Common myeloid progenitor, CD34-positive (primary cell): ENCODE measurements at regions not wholly inside any gene's neighbourhood (a gene's known extent, or its start where the extent isn't known, plus 50 kb on each side); places are given as distances from the start of the nearest gene placed in this dataset.
"Not testable (repeated sequence)": the region's sequence is repeated elsewhere in the genome, so short reads cannot be mapped to it uniquely, and the experiment has no call there.

ENCODE experiments used
- CTCF ChIA-PET: fragments of 350-600 bp; sonication (Branson Sonifier 250); formaldehyde crosslinking; loops from one replicate; lab custom pipeline; 2021; ENCODE audit warnings: antibody characterized with exemption; lab: Charles Lee
- POLR2A ChIA-PET: fragments of 350-600 bp; sonication (Branson Sonifier 250); formaldehyde crosslinking; loops from one replicate; lab custom pipeline; 2021; ENCODE audit warnings: antibody characterized with exemption; lab: Charles Lee
- DNase-seq, 3 donors: peaks; one replicate each; pipeline versions ENCODE4 v3.0.0 to v3.0.0-alpha.2; 2013
- H3K27ac ChIP-seq, 2 experiments: 1 replicate in 1 of 2; 2 replicates in 1 of 2; pipeline ENCODE4 v1.7.0; 2013; ENCODE audit warnings: inconsistent platforms in 2 of 2, low read length in 2 of 2, mild to moderate bottlenecking in 2 of 2, low read depth in 1 of 2, moderate library complexity in 1 of 2; ENCODE audit not compliant: severe bottlenecking in 2 of 2, insufficient read depth in 1 of 2, poor library complexity in 1 of 2
- H3K27me3 ChIP-seq, 5 experiments: replicated peaks in 2 of 5; 1 replicate in 3 of 5; 2 replicates in 2 of 5; pipeline versions ENCODE4 v1.6.1 to v1.7.0; 2013; ENCODE audit warnings: low read length in 4 of 5, mild to moderate bottlenecking in 2 of 5, moderate library complexity in 2 of 5, inconsistent platforms in 1 of 5; ENCODE audit not compliant: insufficient read depth in 5 of 5, control insufficient read depth in 4 of 5
- H3K36me3 ChIP-seq, 4 experiments: 1 replicate in 2 of 4; 2 replicates in 2 of 4; pipeline versions ENCODE4 v1.6.1 to v1.7.0; 2013; ENCODE audit warnings: low read length in 3 of 4, control low read depth in 1 of 4, mild to moderate bottlenecking in 1 of 4; ENCODE audit not compliant: control insufficient read depth in 4 of 4, insufficient read depth in 4 of 4
- H3K4me1 ChIP-seq, 4 experiments: 1 replicate in 3 of 4; 2 replicates in 1 of 4; pipeline versions ENCODE4 v1.6.1 to v1.7.1; 2013; ENCODE audit warnings: low read length in 3 of 4, mild to moderate bottlenecking in 3 of 4, control low read depth in 1 of 4, inconsistent platforms in 1 of 4, moderate library complexity in 1 of 4; ENCODE audit not compliant: control insufficient read depth in 4 of 4, insufficient read depth in 4 of 4; ENCODE audit errors: control extremely low read depth in 1 of 4
- H3K4me3 ChIP-seq, 7 experiments: 1 replicate in 4 of 7; 2 replicates in 3 of 7; pipeline versions ENCODE4 v1.5.1 to v1.7.0; 2013; ENCODE audit warnings: mild to moderate bottlenecking in 7 of 7, low read length in 6 of 7, moderate library complexity in 6 of 7, inconsistent platforms in 2 of 7, low read depth in 2 of 7, control low read depth in 1 of 7; ENCODE audit not compliant: insufficient read depth in 4 of 7, control insufficient read depth in 1 of 7; ENCODE audit errors: extremely low read depth in 1 of 7
- H3K9me3 ChIP-seq, 5 experiments: 1 replicate in 4 of 5; 2 replicates in 1 of 5; pipeline versions ENCODE4 v1.6.1 to v1.7.1; 2013; ENCODE audit warnings: low read length in 4 of 5, mild to moderate bottlenecking in 2 of 5, inconsistent platforms in 1 of 5, low read depth in 1 of 5, moderate library complexity in 1 of 5; ENCODE audit not compliant: control insufficient read depth in 4 of 5, insufficient read depth in 2 of 5; ENCODE audit errors: control extremely low read depth in 1 of 5
- WGBS: methylation state at CpG from one replicate; pipeline ENCODE4 v1.1.5; 2013; ENCODE audit not compliant: insufficient coverage; 5-methylcytosine and 5-hydroxymethylcytosine counted together

GRCh38 chr2:226088366-226088674 is 688.8 kb downstream of the NYAP2 start:
- Histone ChIP-seq H3K27ac (no peak overlapping the region), H3K4me3 (no peak overlapping the region), H3K9me3 (peaks cover 0 to 15% (median 2%) of the 10 kb centered on the region in 5 experiments), H3K27me3 (no peaks in the 10 kb centered on the region), H3K4me1 (no peaks in the 10 kb centered on the region), H3K36me3 (no peaks in the 10 kb centered on the region)
- no peak for DNase-seq
- POLR2A ChIA-PET, result no interaction called here
- 100% methylated on average over 3 of the region's 3 CpGs for WGBS
- CTCF ChIA-PET, result no interaction called here

GRCh38 chr2:226087505-226088365 is 688.2 kb downstream of the NYAP2 start:
- Histone ChIP-seq H3K27me3 (no peaks in the 10 kb centered on the region), H3K9me3 (peaks cover 0 to 13% (median 2%) of the 10 kb centered on the region in 5 experiments), H3K4me1 (no peaks in the 10 kb centered on the region), H3K4me3 (no peak overlapping the region), H3K36me3 (no peaks in the 10 kb centered on the region), H3K27ac (no peak overlapping the region)
- 95% methylated on average over 3 of the region's 5 CpGs for WGBS
- ChIA-PET POLR2A (no interaction called here), CTCF (no interaction called here)
- DNase-seq, result no peak

GRCh38 chr2:226087051-226087450 is 687.5 kb downstream of the NYAP2 start:
- Histone ChIP-seq H3K36me3 (no peaks in the 10 kb centered on the region), H3K4me3 (no peak overlapping the region), H3K9me3 (peaks cover 0 to 9% (median 2%) of the 10 kb centered on the region in 5 experiments), H3K4me1 (no peaks in the 10 kb centered on the region), H3K27ac (no peak overlapping the region), H3K27me3 (no peaks in the 10 kb centered on the region)
- ChIA-PET CTCF (no interaction called here), POLR2A (no interaction called here)
- WGBS, result 97% methylated on average over 3 of the region's 3 CpGs
- no peak for DNase-seq

GRCh38 chr2:226086190-226086589 is 686.7 kb downstream of the NYAP2 start:
- ChIA-PET CTCF (no interaction called here), POLR2A (no interaction called here)
- no peak overlapping the region for H3K27ac ChIP-seq
- no peak overlapping the region for H3K4me3 ChIP-seq
- H3K27me3 ChIP-seq, result no peaks in the 10 kb centered on the region
- WGBS, result no CpG with 5 or more reads among the region's 1 CpG
- no peaks in the 10 kb centered on the region for H3K4me1 ChIP-seq
- peak in 2 of 3 donors; percentile 7 to 21 for DNase-seq
- peaks cover 0 to 3% (median 0%) of the 10 kb centered on the region in 5 experiments for H3K9me3 ChIP-seq
- no peaks in the 10 kb centered on the region for H3K36me3 ChIP-seq

GRCh38 chr2:226085425-226085824 is 685.9 kb downstream of the NYAP2 start:
- H3K4me1 ChIP-seq, H3K36me3 ChIP-seq, H3K4me3 ChIP-seq, CTCF ChIA-PET, H3K27ac ChIP-seq, H3K9me3 ChIP-seq, DNase-seq, POLR2A ChIA-PET, H3K27me3 ChIP-seq: not testable (repeated sequence)

- no peak overlapping the region for H3K27ac ChIP-seq
- ChIA-PET POLR2A (no interaction called here), CTCF (no interaction called here)
- no peak for DNase-seq
- no peaks in the 10 kb centered on the region for H3K4me1 ChIP-seq
- H3K27me3 ChIP-seq, result no peaks in the 10 kb centered on the region
- H3K4me3 ChIP-seq, result no peak overlapping the region
- peaks cover 0 to 3% (median 0%) of the 10 kb centered on the region in 5 experiments for H3K9me3 ChIP-seq
- H3K36me3 ChIP-seq, result no peaks in the 10 kb centered on the region
These were observed 680.8 kb downstream of the NYAP2 start for GRCh38 chr2:226080334-226080733.

GRCh38 chr2:226079671-226080181 is 680.2 kb downstream of the NYAP2 start:
- H3K4me1 ChIP-seq, result no peaks in the 10 kb centered on the region
- no peak overlapping the region for H3K27ac ChIP-seq
- peaks cover 0 to 3% (median 0%) of the 10 kb centered on the region in 5 experiments for H3K9me3 ChIP-seq
- H3K36me3 ChIP-seq, result no peaks in the 10 kb centered on the region
- CTCF ChIA-PET, result no interaction called here
- no peak overlapping the region for H3K4me3 ChIP-seq
- no peak for DNase-seq
- POLR2A ChIA-PET, result no interaction called here
- no peaks in the 10 kb centered on the region for H3K27me3 ChIP-seq
